H1 (cell line): ENCODE measurements at regions not wholly inside any gene's neighbourhood (a gene's known extent, or its start where the extent isn't known, plus 50 kb on each side); places are given as distances from the start of the nearest gene placed in this dataset.

Source experiments
- CTCF ChIA-PET: fragments of 300-600 bp; sonication (Branson Sonifier 250); formaldehyde crosslinking; loops from one replicate; lab custom pipeline; 2021; ENCODE audit not compliant: partially characterized antibody; lab: Charles Lee
- POLR2A ChIA-PET: fragments of 300-600 bp; sonication (Branson Sonifier 250); formaldehyde crosslinking; loops from one replicate; lab custom pipeline; 2021; ENCODE audit warnings: inconsistent platforms; ENCODE audit not compliant: partially characterized antibody; lab: Charles Lee
- DNase-seq, 2 experiments: peaks; one replicate each; pipeline versions ENCODE4 v3.0.0 to v3.0.0-alpha.2; 2010 to 2022; ENCODE audit warnings: low spot score in 2 of 2, low read depth in 1 of 2, mixed read lengths in 1 of 2
- FAIRE-seq: peaks from 2 replicates; lab custom pipeline; 2011; peaks lifted over from hg19 to GRCh38; lab: Jason Lieb, UNC
- H2AFZ ChIP-seq: 2 replicates; pipeline ENCODE4 v1.8.1; 2012; ENCODE audit warnings: low read length, inconsistent platforms
- H2AK5ac ChIP-seq: 2 replicates; pipeline ENCODE4 v1.6.1; 2013; ENCODE audit warnings: low read depth, low read length
- H2BK120ac ChIP-seq: replicated peaks from 2 replicates; pipeline ENCODE3; 2013; ENCODE audit warnings: low read depth, low read length, inconsistent platforms
- H2BK12ac ChIP-seq: 2 replicates; pipeline ENCODE4 v1.6.1; 2013; ENCODE audit warnings: low read depth, low read length
- H2BK15ac ChIP-seq: 2 replicates; pipeline ENCODE4 v1.6.1; 2013; ENCODE audit warnings: low read length
- H2BK20ac ChIP-seq: 2 replicates; pipeline ENCODE4 v1.6.1; 2013; ENCODE audit warnings: low read length
- H2BK5ac ChIP-seq: 2 replicates; pipeline ENCODE4 v1.6.1; 2013; ENCODE audit warnings: low read depth, low read length
- H3K14ac ChIP-seq: 2 replicates; pipeline ENCODE4 v1.6.1; 2013; ENCODE audit warnings: inconsistent platforms; ENCODE audit not compliant: insufficient read length
- H3K18ac ChIP-seq: 2 replicates; pipeline ENCODE4 v1.6.1; 2013; ENCODE audit warnings: low read length; ENCODE audit errors: extremely low read depth
- H3K23ac ChIP-seq: 2 replicates; pipeline ENCODE4 v1.6.1; 2013; ENCODE audit warnings: inconsistent platforms; ENCODE audit not compliant: insufficient read length
- H3K23me2 ChIP-seq: 2 replicates; pipeline ENCODE4 v1.6.1; 2013; ENCODE audit warnings: low read depth, low read length
- H3K27ac ChIP-seq: 2 replicates; pipeline ENCODE4 v1.6.1; 2011; ENCODE audit warnings: low read depth, low read length, inconsistent platforms
- H3K27me3 ChIP-seq, 4 experiments: replicated peaks in 1 of 4; 1 replicate in 1 of 4; 2 replicates in 3 of 4; pipeline versions ENCODE4 v1.6.1 to v1.8.1; 2011 to 2013; ENCODE audit warnings: low read length in 3 of 4, mild to moderate bottlenecking in 3 of 4, inconsistent platforms in 2 of 4, mixed read lengths in 2 of 4, moderate library complexity in 1 of 4; ENCODE audit not compliant: control insufficient read depth in 3 of 4, insufficient read depth in 3 of 4; ENCODE audit errors: extremely low read depth in 1 of 4
- H3K36me3 ChIP-seq, 4 experiments: 2 replicates each; pipeline versions ENCODE4 v1.6.1 to v1.8.1; 2011 to 2013; ENCODE audit warnings: mild to moderate bottlenecking in 4 of 4, low read length in 3 of 4, moderate library complexity in 2 of 4, control low read depth in 1 of 4, inconsistent platforms in 1 of 4; ENCODE audit not compliant: insufficient read depth in 4 of 4, control insufficient read depth in 2 of 4
- H3K4ac ChIP-seq: replicated peaks from 2 replicates; pipeline ENCODE3; 2013; ENCODE audit warnings: low read length, low read depth, mixed read lengths, inconsistent platforms; ENCODE audit not compliant: insufficient read length
- H3K4me1 ChIP-seq, 4 experiments: replicated peaks in 1 of 4; 1 replicate in 1 of 4; 2 replicates in 3 of 4; pipeline versions ENCODE4 v1.6.1 to v1.8.1; 2011 to 2013; ENCODE audit warnings: low read length in 3 of 4, inconsistent platforms in 2 of 4, mixed read lengths in 1 of 4; ENCODE audit not compliant: insufficient read depth in 4 of 4, control insufficient read depth in 3 of 4
- H3K4me2 ChIP-seq, 2 experiments: 2 replicates each; pipeline versions ENCODE4 v1.6.1 to v1.8.1; 2011 to 2013; ENCODE audit warnings: low read depth in 2 of 2, low read length in 2 of 2, control low read depth in 1 of 2, inconsistent platforms in 1 of 2, mild to moderate bottlenecking in 1 of 2; ENCODE audit not compliant: insufficient read depth in 1 of 2
- H3K4me3 ChIP-seq, 4 experiments: fragments of 200-600, 300-600 bp in 1 of 4; sonication (generic), shearing (Covaris generic), sonication (Bioruptor Twin) in 1 of 4; 2 replicates each; pipeline versions ENCODE4 v1.5.1 to v1.8.1; 2011 to 2016; ENCODE audit warnings: low read length in 4 of 4, low read depth in 3 of 4, control low read depth in 2 of 4, inconsistent platforms in 2 of 4, mild to moderate bottlenecking in 2 of 4, mixed read lengths in 1 of 4, moderate library complexity in 1 of 4; ENCODE audit not compliant: insufficient read depth in 2 of 4; ENCODE audit errors: extremely low read depth in 1 of 4
- H3K56ac ChIP-seq: replicated peaks from 2 replicates; pipeline ENCODE3; 2013; ENCODE audit warnings: low read depth, mild to moderate bottlenecking, mixed read lengths, low read length, inconsistent platforms; ENCODE audit not compliant: insufficient read length
- H3K79me1 ChIP-seq: 2 replicates; pipeline ENCODE4 v1.6.1; 2013; ENCODE audit warnings: low read depth, low read length, control low read depth
- H3K79me2 ChIP-seq, 2 experiments: 2 replicates each; pipeline versions ENCODE4 v1.6.1 to v1.8.1; 2012 to 2013; ENCODE audit warnings: low read length in 2 of 2, mild to moderate bottlenecking in 2 of 2, inconsistent platforms in 1 of 2; ENCODE audit not compliant: insufficient read depth in 2 of 2, control insufficient read depth in 1 of 2
- H3K9ac ChIP-seq, 4 experiments: replicated peaks in 1 of 4; 1 replicate in 1 of 4; 2 replicates in 3 of 4; pipeline versions ENCODE4 v1.6.1 to v1.8.1; 2011 to 2013; ENCODE audit warnings: low read depth in 3 of 4, low read length in 3 of 4, control low read depth in 2 of 4, mild to moderate bottlenecking in 2 of 4, moderate library complexity in 2 of 4, inconsistent platforms in 1 of 4; ENCODE audit errors: extremely low read depth in 1 of 4
- H3K9me3 ChIP-seq, 2 experiments: 2 replicates each; pipeline versions ENCODE4 v1.6.1 to v1.8.1; 2012 to 2013; ENCODE audit warnings: mild to moderate bottlenecking in 2 of 2, moderate library complexity in 2 of 2, control low read depth in 1 of 2, inconsistent platforms in 1 of 2, low read depth in 1 of 2, low read length in 1 of 2, mixed read lengths in 1 of 2; ENCODE audit not compliant: insufficient read depth in 2 of 2
- H4K20me1 ChIP-seq, 2 experiments: replicated peaks in 1 of 2; 2 replicates each; pipeline versions ENCODE3 to v1.8.1; 2011 to 2013; ENCODE audit warnings: inconsistent platforms in 2 of 2, low read length in 2 of 2, mild to moderate bottlenecking in 1 of 2; ENCODE audit not compliant: insufficient read depth in 2 of 2, control insufficient read depth in 1 of 2
- H4K5ac ChIP-seq: 2 replicates; pipeline ENCODE4 v1.6.1; 2013; ENCODE audit warnings: low read length, low read depth, mixed read lengths, inconsistent platforms; ENCODE audit not compliant: insufficient read length
- H4K8ac ChIP-seq: 2 replicates; pipeline ENCODE4 v1.8.0; 2013; ENCODE audit warnings: mild to moderate bottlenecking, moderate library complexity, low read length, inconsistent platforms; ENCODE audit not compliant: insufficient read depth; ENCODE audit errors: extremely low read depth
- H4K91ac ChIP-seq: replicated peaks from 2 replicates; pipeline ENCODE3; 2013; ENCODE audit warnings: low read length, mixed read lengths, inconsistent platforms; ENCODE audit not compliant: insufficient read length
- JUN ChIP-seq: IDR thresholded peaks from 2 replicates; pipeline ENCODE4 v1.6.1; 2011; ENCODE audit warnings: low read depth, mild to moderate bottlenecking, improper control_type of control experiment, low read length
- MAFK ChIP-seq: IDR thresholded peaks from 2 replicates; pipeline ENCODE4 v1.6.1; 2012; ENCODE audit warnings: low read depth, mild to moderate bottlenecking, improper control_type of control experiment, low read length
- TEAD4 ChIP-seq: IDR thresholded peaks from 2 replicates; pipeline ENCODE4 v1.6.1; 2012; ENCODE audit warnings: low read depth, low read length, inconsistent platforms, mixed read lengths
- WGBS, 2 experiments: shearing (Covaris generic) in 1 of 2; methylation state at CpG; one replicate each; pipeline versions ENCODE4 v1.1.6 to v1.1.7; 2013 to 2015; ENCODE audit warnings: low lambda C conversion rate in 2 of 2, mixed read lengths in 2 of 2, inconsistent platforms in 1 of 2, low coverage in 1 of 2, missing lambda C conversion rate in 1 of 2; ENCODE audit not compliant: insufficient replicate concordance in 2 of 2, insufficient coverage in 1 of 2, insufficient read length in 1 of 2; ENCODE audit errors: extremely low coverage in 1 of 2, missing lambda C conversion rate in 1 of 2; 5-methylcytosine and 5-hydroxymethylcytosine counted together

- no peaks in the 10 kb centered on the region for H4K20me1 ChIP-seq
- FAIRE-seq (no peak), DNase-seq (no peak)
- no peak overlapping the region for H3K4me3 ChIP-seq
- H3K4me2 ChIP-seq = no peak overlapping the region
- no peak overlapping the region for H2BK120ac ChIP-seq
- H3K79me1 ChIP-seq = no peaks in the 10 kb centered on the region
- ChIA-PET CTCF (no interaction called here), POLR2A (no interaction called here)
- H2BK12ac ChIP-seq = no peak overlapping the region
- H4K91ac ChIP-seq = no peak overlapping the region
- H3K79me2 ChIP-seq = no peaks in the 10 kb centered on the region
- H4K8ac ChIP-seq = no peak overlapping the region
- H2AK5ac ChIP-seq = no peak overlapping the region
- no peak overlapping the region for H3K4ac ChIP-seq
- WGBS, 2 experiments = 86% methylated on average over 2 of the region's 2 CpGs; no CpG with 5 or more reads in 1 of the 2 experiments
- no peaks in the 10 kb centered on the region for H3K36me3 ChIP-seq
- no peak overlapping the region for H4K5ac ChIP-seq
- H3K27me3 ChIP-seq = no peaks in the 10 kb centered on the region
- H3K9me3 ChIP-seq = no peaks in the 10 kb centered on the region
- H3K23ac ChIP-seq = no peak overlapping the region
- no peak overlapping the region for H3K27ac ChIP-seq
- H2BK15ac ChIP-seq = no peak overlapping the region
- H3K14ac ChIP-seq = no peak overlapping the region
- H2AFZ ChIP-seq = no peak overlapping the region
- H3K4me1 ChIP-seq = no peaks in the 10 kb centered on the region
- no peak overlapping the region for H3K9ac ChIP-seq
- H3K18ac ChIP-seq = no peak overlapping the region
- H3K56ac ChIP-seq = no peak overlapping the region
- H3K23me2 ChIP-seq = no peaks in the 10 kb centered on the region; the same call in 1 of the 2 replicates
- H2BK20ac ChIP-seq = no peak overlapping the region
- TF ChIP-seq JUN = no peak
- peak; percentile 41; the same call in 1 of the 2 replicates for TF ChIP-seq MAFK
- no peak for TF ChIP-seq TEAD4
- no peak overlapping the region for H2BK5ac ChIP-seq
These were observed 74.2 kb upstream of the KCNH7 start for GRCh38 chr2:162912787-162913186.
